Endothelial cell of hepatic sinusoid (primary cell): ENCODE measurements at regions not wholly inside any gene's neighbourhood (a gene's known extent, or its start where the extent isn't known, plus 50 kb on each side); places are given as distances from the start of the nearest gene placed in this dataset.
"Not testable (repeated sequence)": the region's sequence is repeated elsewhere in the genome, so short reads cannot be mapped to it uniquely, and the experiment has no call there.

Experiments used
- in situ Hi-C: cut with HindIII; loops from 2 replicates; pipeline ENCODE4 v1.10.0; 2017; ENCODE audit warnings: low sequenced_read_pairs

- in situ Hi-C loops, result no loop called here
These were observed 193.3 kb upstream of the SPHKAP start for GRCh38 chr2:228374741-228375140.

GRCh38 chr2:228373191-228373590 is 191.7 kb upstream of the SPHKAP start:
- in situ Hi-C loops, result no loop called here

DNA sequence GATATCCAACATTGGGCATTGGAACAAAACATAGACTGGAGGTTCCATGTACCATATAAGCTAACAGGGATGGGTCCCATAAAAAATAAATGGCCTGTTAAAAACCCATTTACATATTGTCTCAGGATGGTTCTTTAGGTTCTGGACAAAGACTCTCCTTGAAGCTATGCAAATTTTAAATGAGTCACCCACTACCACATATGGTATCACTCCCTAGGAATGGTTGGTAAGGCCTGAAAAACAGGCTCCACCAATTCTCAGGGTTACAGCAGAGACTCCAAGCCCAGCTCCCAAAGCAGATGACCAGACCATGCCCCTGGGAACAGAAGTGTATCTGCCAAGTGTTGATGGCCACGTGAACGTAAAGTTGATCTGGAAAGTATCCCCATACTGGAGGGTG is 190.7 kb upstream of the SPHKAP start:
- in situ Hi-C loops, result no loop called here

DNA sequence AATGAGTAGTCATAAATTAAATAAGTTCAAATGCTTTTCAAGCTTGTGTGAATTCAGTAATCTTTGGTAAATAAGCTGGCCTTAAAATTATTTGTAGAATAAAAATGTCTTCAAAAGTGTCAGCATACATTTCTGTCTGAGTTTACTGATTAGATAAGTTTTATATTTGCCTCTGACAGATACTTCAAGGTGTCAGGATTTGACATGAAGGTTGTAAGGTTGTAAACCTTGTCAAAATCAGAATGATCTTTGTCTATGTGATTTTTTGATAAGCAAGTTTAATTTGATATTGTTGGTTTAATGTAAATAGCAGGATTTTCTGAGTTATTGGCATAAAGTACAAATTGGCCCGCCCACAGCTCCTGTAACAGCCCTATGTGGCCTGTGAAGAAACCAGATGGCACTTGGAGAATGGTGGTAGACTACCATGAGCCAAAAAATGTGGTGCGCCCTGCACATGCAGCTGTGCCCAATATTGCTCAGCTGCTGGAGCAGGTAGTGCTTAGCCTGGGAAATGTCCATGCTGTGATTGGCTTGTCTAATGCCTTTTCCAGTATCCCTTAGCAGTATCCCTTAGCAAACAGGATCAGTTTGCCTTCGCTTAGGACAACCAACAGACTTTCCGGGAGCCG is 188.0 kb upstream of the SPHKAP start:
- in situ Hi-C loops, result no loop called here

- in situ Hi-C loops, result no loop called here
These were observed 185.9 kb upstream of the SPHKAP start for GRCh38 chr2:228367356-228367755.

DNA sequence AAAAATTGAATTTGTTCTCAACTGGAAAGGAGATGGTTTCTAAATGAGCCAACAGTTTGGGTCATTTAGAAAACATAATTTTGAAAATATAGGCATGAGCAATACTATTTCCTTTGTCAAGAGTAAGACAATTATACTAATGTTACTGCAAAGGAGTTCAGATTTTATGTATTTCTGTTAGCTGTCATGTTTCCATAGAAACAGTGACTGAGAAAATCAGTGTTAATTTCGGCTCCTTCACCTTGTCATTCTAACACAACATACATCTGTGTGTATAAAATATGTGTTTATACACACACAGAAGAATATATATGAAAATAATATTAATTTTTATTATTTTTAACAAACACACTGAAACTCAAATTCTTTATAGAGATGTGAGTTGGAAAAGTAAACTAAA is 178.0 kb upstream of the SPHKAP start:
- in situ Hi-C loops, result no loop called here

DNA sequence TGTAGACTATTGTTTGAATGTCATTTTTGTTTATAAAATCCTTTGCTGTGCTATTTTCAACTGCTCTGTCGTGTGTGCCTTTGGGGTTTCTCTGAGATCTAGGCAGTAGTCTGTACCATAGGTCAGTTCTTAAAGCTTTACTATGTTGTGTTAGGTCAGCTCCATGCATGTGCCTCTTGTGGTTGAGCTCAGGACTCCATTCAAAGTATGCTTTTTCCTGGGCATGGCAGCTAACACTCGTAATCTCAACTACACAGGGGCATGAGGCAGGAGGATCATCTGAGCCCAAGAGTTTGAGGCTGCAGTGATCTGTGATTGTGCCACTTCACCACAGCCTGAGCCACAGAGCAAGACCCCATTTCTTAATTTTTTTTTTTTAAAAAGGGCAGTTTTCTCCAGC is 174.4 kb upstream of the SPHKAP start:
- in situ Hi-C loops, result no loop called here

- in situ Hi-C loops, result not testable (repeated sequence)
These were observed 171.5 kb upstream of the SPHKAP start for GRCh38 chr2:228352980-228353379.

DNA sequence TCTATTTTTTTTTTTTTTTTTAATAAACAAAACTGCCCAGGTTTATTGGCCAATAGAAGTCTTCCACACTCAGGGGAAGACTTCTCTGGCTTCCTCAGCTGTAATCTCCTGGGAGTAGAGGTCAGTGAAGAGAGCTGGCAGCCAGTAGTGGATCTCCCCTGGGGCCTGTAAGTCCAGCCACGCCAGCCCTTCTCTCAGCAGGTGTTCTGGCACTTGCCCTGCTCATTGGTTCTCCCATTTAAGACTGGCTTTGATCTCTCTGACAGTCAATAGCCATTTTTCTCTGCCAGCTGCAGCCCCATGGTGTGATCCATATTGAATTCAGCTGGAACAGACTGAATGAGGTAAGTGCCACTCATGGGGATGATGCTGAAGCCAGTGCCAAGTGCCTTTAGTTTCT is 170.6 kb upstream of the SPHKAP start:
- in situ Hi-C loops, result no loop called here

- in situ Hi-C loops, result loop anchor here (10.0 kb wide), 1 partner anchor 56 kb away; no protein-coding TSS in a partner anchor
These were observed 167.1 kb upstream of the SPHKAP start for GRCh38 chr2:228348516-228349064.

DNA sequence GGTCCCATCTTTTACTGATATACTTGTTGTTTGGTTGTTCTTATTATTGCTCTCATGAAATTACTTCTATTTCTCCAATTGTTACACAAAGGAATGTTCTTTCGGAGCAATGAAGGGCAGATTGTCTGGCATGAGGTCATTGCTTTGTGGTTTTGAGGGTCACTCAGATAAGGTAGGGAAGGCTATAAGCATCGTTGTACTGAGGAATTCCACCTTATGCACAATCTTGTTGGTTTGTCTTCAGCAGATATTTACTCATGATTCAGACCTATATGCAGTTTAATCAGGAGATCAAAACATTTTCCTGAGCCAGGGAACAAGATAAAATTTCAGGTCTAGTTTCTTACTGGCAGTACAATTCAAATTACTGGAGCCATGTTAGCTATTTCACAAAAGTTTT is 163.0 kb upstream of the SPHKAP start:
- in situ Hi-C loops, result loop anchor here (10.0 kb wide), 1 partner anchor 60 kb away; no protein-coding TSS in a partner anchor

GRCh38 chr2:228339525-228339924 is 158.0 kb upstream of the SPHKAP start:
- in situ Hi-C loops, result no loop called here

DNA sequence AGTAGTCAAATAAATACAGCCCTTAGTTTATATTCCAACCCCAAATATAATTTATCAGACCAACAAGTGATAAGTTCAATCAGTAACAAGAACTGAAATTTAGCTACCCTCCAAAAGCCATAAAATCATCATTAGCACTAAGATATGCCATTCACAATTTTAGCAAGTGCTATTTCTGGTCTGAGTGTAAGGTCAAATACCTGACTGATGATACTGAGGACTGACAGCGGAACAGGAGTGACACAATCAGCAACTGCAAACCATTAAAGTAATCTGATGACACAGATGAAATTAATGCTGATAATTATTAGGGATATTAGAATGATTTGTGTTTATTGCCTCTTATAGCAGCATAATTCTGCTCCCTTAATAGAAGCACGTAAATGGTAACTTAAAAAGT is 152.7 kb upstream of the SPHKAP start:
- in situ Hi-C loops, result no loop called here

- in situ Hi-C loops, result no loop called here
These were observed 147.8 kb upstream of the SPHKAP start for GRCh38 chr2:228329282-228329681.

- in situ Hi-C loops, result no loop called here
These were observed 139.5 kb upstream of the SPHKAP start for GRCh38 chr2:228321015-228321414.

GRCh38 chr2:228318218-228318617 is 136.7 kb upstream of the SPHKAP start:
- in situ Hi-C loops, result no loop called here

DNA sequence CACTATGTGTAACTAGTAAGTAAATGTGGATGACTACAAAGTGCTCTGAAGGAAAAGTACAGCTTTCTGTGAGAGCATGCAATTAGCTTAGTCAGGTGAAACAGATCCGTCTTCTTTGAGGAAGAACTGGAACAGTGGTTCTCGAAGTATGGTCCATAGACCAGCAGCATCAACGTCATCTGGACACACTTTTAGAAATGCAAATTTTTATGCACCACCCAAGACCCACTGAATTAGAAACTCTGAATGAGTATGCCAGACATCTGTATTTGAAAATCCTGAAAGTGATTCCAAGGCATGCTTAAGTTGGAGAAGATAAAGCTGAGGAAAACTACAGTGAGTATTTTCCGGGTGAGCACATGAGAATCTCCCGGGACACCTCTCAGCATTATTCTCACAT is 130.7 kb upstream of the SPHKAP start:
- in situ Hi-C loops, result no loop called here

- in situ Hi-C loops, result no loop called here
These were observed 122.5 kb upstream of the SPHKAP start for GRCh38 chr2:228303960-228304359.

- in situ Hi-C loops, result no loop called here
These were observed 102.1 kb upstream of the SPHKAP start for GRCh38 chr2:228283491-228284171.

DNA sequence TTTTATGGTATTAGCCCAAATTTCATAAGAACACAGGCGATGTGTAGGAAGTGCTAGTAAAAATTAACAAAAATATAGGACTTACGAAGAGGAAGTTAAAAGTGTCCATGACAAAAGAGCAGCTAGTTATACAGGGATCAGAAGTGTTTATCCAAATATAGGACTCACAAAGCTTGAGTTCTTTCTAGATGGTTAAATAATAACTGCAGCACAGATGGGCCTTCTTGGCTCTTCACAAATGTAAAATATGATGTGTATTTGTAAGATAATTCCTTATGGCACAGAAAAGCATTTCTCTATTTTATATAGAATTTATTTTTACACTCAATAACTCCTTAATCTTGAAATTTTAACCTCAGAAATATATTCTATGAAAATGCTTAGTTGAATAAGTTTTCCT is 100.9 kb upstream of the SPHKAP start:
- in situ Hi-C loops, result no loop called here

- in situ Hi-C loops, result no loop called here
These were observed 91.7 kb upstream of the SPHKAP start for GRCh38 chr2:228273159-228273558.

- in situ Hi-C loops, result no loop called here
These were observed 87.9 kb upstream of the SPHKAP start for GRCh38 chr2:228269351-228269750.
